CD4-positive, alpha-beta T cell (primary cell): ENCODE measurements at regions not wholly inside any gene's neighbourhood (a gene's known extent, or its start where the extent isn't known, plus 50 kb on each side); places are given as distances from the start of the nearest gene placed in this dataset.

ENCODE experiments used
- ATAC-seq: fragments of 200-7000 bp; cut with Tn5 transposase; one replicate; pipeline ENCODE4 v1.10.0; 2022; ENCODE audit warnings: mild to moderate bottlenecking; ENCODE audit not compliant: poor library complexity
- CTCF ChIA-PET: fragments of 350-600 bp; sonication (Branson Sonifier 250); formaldehyde crosslinking; loops from one replicate; lab custom pipeline; 2021; ENCODE audit warnings: antibody characterized with exemption, inconsistent platforms; lab: Charles Lee
- POLR2A ChIA-PET: fragments of 350-600 bp; sonication (Branson Sonifier 250); formaldehyde crosslinking; loops from one replicate; lab custom pipeline; 2021; ENCODE audit warnings: antibody characterized with exemption, inconsistent platforms; lab: Charles Lee
- DNase-seq, 14 experiments: peaks; one replicate each; pipeline ENCODE4 v3.0.0-alpha.2; 2013 to 2020; ENCODE audit warnings: mixed read lengths in 2 of 14
- H3K27ac ChIP-seq, 2 donors: one replicate each; pipeline versions ENCODE4 v1.5.1 to v1.7.0; 2013; ENCODE audit warnings: low read length in 2 of 2, low read depth in 1 of 2, mild to moderate bottlenecking in 1 of 2
- H3K27me3 ChIP-seq, 2 experiments: 1 replicate in 1 of 2; 2 replicates in 1 of 2; pipeline versions ENCODE4 v1.6.1 to v1.7.0; 2013; ENCODE audit warnings: low read length in 2 of 2, control low read depth in 1 of 2, mild to moderate bottlenecking in 1 of 2, moderate library complexity in 1 of 2; ENCODE audit not compliant: insufficient read depth in 2 of 2, control insufficient read depth in 1 of 2
- H3K36me3 ChIP-seq: one replicate; pipeline ENCODE4 v1.6.1; 2013; ENCODE audit warnings: low read length, control low read depth; ENCODE audit not compliant: insufficient read depth
- H3K4me1 ChIP-seq: one replicate; pipeline ENCODE4 v1.6.1; 2013; ENCODE audit warnings: low read length, control low read depth; ENCODE audit not compliant: insufficient read depth
- H3K4me3 ChIP-seq: one replicate; pipeline ENCODE4 v1.5.1; 2013; ENCODE audit warnings: mild to moderate bottlenecking, low read length, moderate library complexity
- H3K9me3 ChIP-seq, 2 experiments: 1 replicate in 1 of 2; 2 replicates in 1 of 2; pipeline versions ENCODE4 v1.6.1 to v1.7.0; 2013; ENCODE audit warnings: low read length in 2 of 2, mild to moderate bottlenecking in 2 of 2, control low read depth in 1 of 2, moderate library complexity in 1 of 2; ENCODE audit not compliant: control insufficient read depth in 1 of 2, insufficient read depth in 1 of 2
- H3K27ac Mint-ChIP-seq: one replicate; pipeline ENCODE4 v1.8.0; 2020; ENCODE audit warnings: mixed read lengths
- H3K27me3 Mint-ChIP-seq: one replicate; pipeline ENCODE4 v1.8.0; 2021; ENCODE audit warnings: mixed read lengths
- H3K36me3 Mint-ChIP-seq: one replicate; pipeline ENCODE4 v1.8.0; 2021; ENCODE audit warnings: low read depth, mixed read lengths
- H3K4me1 Mint-ChIP-seq: one replicate; pipeline ENCODE4 v1.8.0; 2021; ENCODE audit warnings: low read depth, mixed read lengths
- H3K4me3 Mint-ChIP-seq: one replicate; pipeline ENCODE4 v1.8.0; 2020; ENCODE audit warnings: mild to moderate bottlenecking, mixed read lengths
- H3K9me3 Mint-ChIP-seq: one replicate; pipeline ENCODE4 v1.8.0; 2020; ENCODE audit warnings: mixed read lengths
- CTCF ChIP-seq: fragments of 200-600 bp; IDR thresholded peaks from one replicate; pipeline ENCODE4 v1.8.0; 2022; ENCODE audit warnings: antibody characterized with exemption, mild to moderate bottlenecking
- intact Hi-C, 2 experiments: fragments of 100-400 bp; cut with DNase I in 1 of 2; cut with micrococcal nuclease in 1 of 2; formaldehyde crosslinking; loops; one replicate each; pipeline versions ENCODE4 v1.15.1 to v1.9.0; 2023 to 2025; cut with DNase I, micrococcal nuclease

- CTCF ChIA-PET, result no interaction called here
- Mint-ChIP-seq H3K36me3 (no peaks in the 10 kb centered on the region), H3K4me1 (no peaks in the 10 kb centered on the region)
Measured at GRCh38 chr13:81760316-81760715, 1419.4 kb upstream of the SPRY2 start.

GRCh38 chr13:81757348-81757970 is 1416.5 kb upstream of the SPRY2 start:
- Mint-ChIP-seq H3K27ac (no peak overlapping the region), H3K4me1 (no peaks in the 10 kb centered on the region), H3K27me3 (no peaks in the 10 kb centered on the region), H3K9me3 (peaks cover 12% of the 10 kb centered on the region), H3K4me3 (no peak overlapping the region), H3K36me3 (no peaks in the 10 kb centered on the region)
- no peak overlapping the region for H3K27ac ChIP-seq
- H3K4me1 ChIP-seq, result no peaks in the 10 kb centered on the region
- no peak for ATAC-seq
- CTCF ChIA-PET, result no interaction called here
- H3K27me3 ChIP-seq, result no peaks in the 10 kb centered on the region
- DNase-seq, result no peak
- peaks cover 4 to 6% of the 10 kb centered on the region in 2 experiments for H3K9me3 ChIP-seq
- no peaks in the 10 kb centered on the region for H3K36me3 ChIP-seq
- POLR2A ChIA-PET, result no interaction called here
- intact Hi-C loops, result no loop called here
- TF ChIP-seq CTCF, result no peak
- H3K4me3 ChIP-seq, result no peak overlapping the region

More at GRCh38 chr13:81760316-81760715, 1419.4 kb upstream of the SPRY2 start:
- Mint-ChIP-seq H3K9me3 (peaks cover 10% of the 10 kb centered on the region), H3K4me3 (no peak overlapping the region), H3K27me3 (no peaks in the 10 kb centered on the region), H3K27ac (no peak overlapping the region)
- no peaks in the 10 kb centered on the region for H3K4me1 ChIP-seq
- H3K36me3 ChIP-seq, result no peaks in the 10 kb centered on the region
- DNase-seq, result no peak
- no peak overlapping the region for H3K4me3 ChIP-seq
- ATAC-seq, result no peak
- H3K27me3 ChIP-seq, result no peaks in the 10 kb centered on the region
- no peak for TF ChIP-seq CTCF
- intact Hi-C loops, result no loop called here
- H3K27ac ChIP-seq, result no peak overlapping the region
- H3K9me3 ChIP-seq, result peaks cover 4 to 6% of the 10 kb centered on the region in 2 experiments
- POLR2A ChIA-PET, result no interaction called here

GRCh38 chr13:81745391-81745790 is 1404.5 kb upstream of the SPRY2 start:
- Histone ChIP-seq H3K27me3 (no peaks in the 10 kb centered on the region), H3K4me1 (no peaks in the 10 kb centered on the region), H3K36me3 (no peaks in the 10 kb centered on the region), H3K27ac (no peak overlapping the region), H3K4me3 (no peak overlapping the region), H3K9me3 (peaks cover 0 to 5% of the 10 kb centered on the region in 2 experiments)
- Mint-ChIP-seq H3K27me3 (no peaks in the 10 kb centered on the region), H3K4me1 (no peaks in the 10 kb centered on the region), H3K27ac (no peak overlapping the region), H3K4me3 (no peak overlapping the region), H3K9me3 (peaks cover 6% of the 10 kb centered on the region), H3K36me3 (no peaks in the 10 kb centered on the region)
- ChIA-PET POLR2A (no interaction called here), CTCF (no interaction called here)
- ATAC-seq (no peak), DNase-seq (no peak)
- no peak for TF ChIP-seq CTCF
- intact Hi-C loops, result no loop called here
